CD4-positive, CD25-positive, alpha-beta regulatory T cell (primary cell): ENCODE measurements at regions not wholly inside any gene's neighbourhood (a gene's known extent, or its start where the extent isn't known, plus 50 kb on each side); places are given as distances from the start of the nearest gene placed in this dataset.

Experiments
- ATAC-seq, 2 donors: fragments of 150-1000 bp; cut with Tn5 transposase; one replicate each; pipeline ENCODE4 v1.10.0; 2021; ENCODE audit warnings: low read depth in 2 of 2, moderate number of reproducible peaks in 2 of 2, moderate library complexity in 1 of 2
- DNase-seq, 3 donors: peaks; one replicate each; pipeline versions ENCODE4 v3.0.0 to v3.0.0-alpha.2; 2012 to 2022; ENCODE audit warnings: mixed read lengths in 1 of 3
- H3K27ac ChIP-seq: one replicate; pipeline ENCODE4 v1.7.0; 2013; ENCODE audit warnings: mild to moderate bottlenecking, low read length; ENCODE audit not compliant: insufficient read depth, poor library complexity, severe bottlenecking
- H3K27me3 ChIP-seq: one replicate; pipeline ENCODE4 v1.7.0; 2013; ENCODE audit warnings: low read length; ENCODE audit not compliant: control insufficient read depth, insufficient read depth
- H3K36me3 ChIP-seq: one replicate; pipeline ENCODE4 v1.7.0; 2013; ENCODE audit warnings: mild to moderate bottlenecking, low read length, moderate library complexity; ENCODE audit not compliant: control insufficient read depth, insufficient read depth
- H3K4me1 ChIP-seq: 2 replicates; pipeline ENCODE4 v1.7.0; 2013; ENCODE audit warnings: mild to moderate bottlenecking, low read length; ENCODE audit not compliant: insufficient read depth, control insufficient read depth, poor library complexity, severe bottlenecking
- H3K4me3 ChIP-seq: one replicate; pipeline ENCODE4 v1.7.0; 2013; ENCODE audit warnings: low read depth, mild to moderate bottlenecking, low read length, moderate library complexity
- H3K9me3 ChIP-seq, 2 experiments: 1 replicate in 1 of 2; 2 replicates in 1 of 2; pipeline ENCODE4 v1.7.0; 2013; ENCODE audit warnings: low read length in 2 of 2, mild to moderate bottlenecking in 1 of 2, moderate library complexity in 1 of 2; ENCODE audit not compliant: control insufficient read depth in 2 of 2
- H3K27ac Mint-ChIP-seq, 3 donors: one replicate each; pipeline ENCODE4 v1.8.0; 2020 to 2022; ENCODE audit warnings: mild to moderate bottlenecking in 3 of 3, mixed read lengths in 3 of 3, moderate library complexity in 2 of 3
- H3K27me3 Mint-ChIP-seq: one replicate; pipeline ENCODE4 v1.8.0; 2022; ENCODE audit warnings: mild to moderate bottlenecking, mixed read lengths
- H3K36me3 Mint-ChIP-seq: one replicate; pipeline ENCODE4 v1.8.0; 2020; ENCODE audit warnings: mixed read lengths
- H3K4me1 Mint-ChIP-seq, 4 donors: one replicate each; pipeline ENCODE4 v1.8.0; 2020 to 2022; ENCODE audit warnings: mixed read lengths in 4 of 4, mild to moderate bottlenecking in 1 of 4
- H3K4me3 Mint-ChIP-seq, 4 donors: one replicate each; pipeline ENCODE4 v1.8.0; 2020 to 2022; ENCODE audit warnings: mild to moderate bottlenecking in 4 of 4, mixed read lengths in 4 of 4, moderate library complexity in 3 of 4
- H3K9me3 Mint-ChIP-seq, 7 donors: one replicate each; pipeline ENCODE4 v1.8.0; 2020 to 2022; ENCODE audit warnings: mixed read lengths in 7 of 7, mild to moderate bottlenecking in 3 of 7, moderate library complexity in 2 of 7

DNA sequence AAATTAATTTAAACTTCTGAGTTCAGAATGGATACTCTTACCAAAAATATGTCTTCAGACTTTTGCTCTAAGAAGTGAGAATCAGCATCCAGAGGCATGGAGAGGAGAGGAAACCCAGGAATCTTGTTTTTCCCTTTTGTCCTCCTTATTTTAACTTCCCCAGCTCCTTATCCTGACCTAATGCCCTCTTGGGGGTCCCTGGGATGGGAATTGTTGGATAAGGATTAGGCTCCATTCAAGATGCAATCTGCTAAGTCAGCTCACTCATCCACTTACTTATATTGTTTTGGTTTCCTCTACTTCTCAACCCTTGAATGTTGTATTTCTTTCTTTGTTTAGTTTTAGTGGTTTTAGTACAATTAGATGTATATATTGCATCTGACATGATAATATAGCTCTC, 208.4 kb upstream of the PCDH7 start:
- Mint-ChIP-seq H3K27ac (no peak overlapping the region), H3K27me3 (no peaks in the 10 kb centered on the region), H3K4me1 (no peaks in the 10 kb centered on the region), H3K9me3 (peaks cover 0 to 27% (median 5%) of the 10 kb centered on the region in 7 donors), H3K36me3 (no peaks in the 10 kb centered on the region), H3K4me3 (no peak overlapping the region)
- Histone ChIP-seq H3K9me3 (peaks cover 3 to 11% of the 10 kb centered on the region in 2 experiments), H3K4me1 (no peaks in the 10 kb centered on the region), H3K27ac (no peak overlapping the region), H3K4me3 (no peak overlapping the region), H3K36me3 (no peaks in the 10 kb centered on the region), H3K27me3 (no peaks in the 10 kb centered on the region)
- ATAC-seq (no peak), DNase-seq (no peak)

DNA sequence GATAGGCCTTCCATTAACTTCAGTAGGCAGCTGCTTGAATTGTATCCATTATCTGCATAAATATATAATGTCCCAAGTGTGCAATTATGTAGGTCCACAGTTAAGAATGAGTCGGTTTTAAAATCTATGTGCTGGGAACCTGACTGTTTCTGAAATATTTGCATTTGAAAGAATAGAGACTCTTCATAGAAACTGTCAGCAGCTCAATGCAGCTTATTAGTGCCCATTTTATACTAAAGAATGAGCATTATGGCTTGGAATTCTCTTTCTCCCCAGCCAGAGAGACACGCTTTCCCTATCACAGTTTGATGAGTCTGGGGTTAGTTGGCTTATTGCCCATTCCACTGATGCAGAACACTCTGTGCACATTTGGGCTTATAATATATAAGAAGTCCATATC, 202.0 kb upstream of the PCDH7 start:
- no peaks in the 10 kb centered on the region for H3K27me3 ChIP-seq
- no peak overlapping the region for H3K4me3 Mint-ChIP-seq
- no peaks in the 10 kb centered on the region for H3K36me3 ChIP-seq
- ATAC-seq (no peak), DNase-seq (no peak)
- no peak overlapping the region for H3K27ac Mint-ChIP-seq
- H3K36me3 Mint-ChIP-seq, result no peaks in the 10 kb centered on the region
- H3K27ac ChIP-seq, result no peak overlapping the region
- peaks cover 0 to 28% (median 7%) of the 10 kb centered on the region in 7 donors for H3K9me3 Mint-ChIP-seq
- H3K27me3 Mint-ChIP-seq, result no peaks in the 10 kb centered on the region
- H3K4me1 ChIP-seq, result no peaks in the 10 kb centered on the region
- H3K4me3 ChIP-seq, result no peak overlapping the region
- no peaks in the 10 kb centered on the region for H3K4me1 Mint-ChIP-seq
- H3K9me3 ChIP-seq, result peaks cover 0 to 6% of the 10 kb centered on the region in 2 experiments

DNA sequence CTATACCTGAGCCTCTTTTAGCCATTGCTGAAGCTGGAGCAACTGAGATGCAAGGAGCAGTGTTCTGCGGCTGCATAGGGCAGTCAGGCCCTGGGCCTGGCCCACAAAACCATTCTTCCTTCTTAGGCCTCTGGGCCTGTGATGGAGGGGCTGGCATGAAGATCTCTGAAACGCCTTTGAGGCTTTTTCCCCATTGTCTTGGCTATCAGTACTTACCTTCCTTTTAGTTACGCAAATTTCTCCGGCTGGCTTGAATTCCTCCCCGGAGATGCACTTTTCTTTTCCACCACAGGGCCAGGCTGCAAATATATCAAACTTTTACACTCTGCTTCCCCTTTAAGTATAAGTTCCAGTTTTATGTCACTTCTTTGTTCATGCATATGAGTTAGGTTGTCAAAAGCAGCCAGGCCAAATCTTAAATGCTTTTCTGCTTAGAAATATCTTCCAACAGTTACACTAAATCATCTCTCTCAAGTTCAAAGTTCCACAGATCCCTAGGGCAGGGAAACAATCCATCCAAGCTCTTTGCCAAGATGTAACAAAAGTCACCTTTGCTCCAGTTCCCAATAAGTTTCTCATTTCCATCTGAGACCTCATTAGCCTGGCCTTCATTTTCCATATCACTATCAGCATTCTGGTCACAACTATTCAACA, 194.4 kb upstream of the PCDH7 start:
- H3K27me3 Mint-ChIP-seq, result no peaks in the 10 kb centered on the region
- ATAC-seq (no peak), DNase-seq (no peak)
- Histone ChIP-seq H3K4me1 (no peaks in the 10 kb centered on the region), H3K27me3 (no peaks in the 10 kb centered on the region), H3K4me3 (no peak overlapping the region), H3K36me3 (no peaks in the 10 kb centered on the region), H3K27ac (no peak overlapping the region), H3K9me3 (peaks cover 3 to 12% of the 10 kb centered on the region in 2 experiments)
- no peaks in the 10 kb centered on the region for H3K36me3 Mint-ChIP-seq
- H3K27ac Mint-ChIP-seq, result no peak overlapping the region
- no peaks in the 10 kb centered on the region for H3K4me1 Mint-ChIP-seq
- no peak overlapping the region for H3K4me3 Mint-ChIP-seq
- H3K9me3 Mint-ChIP-seq, result peaks cover 3 to 27% (median 12%) of the 10 kb centered on the region in 7 donors

DNA sequence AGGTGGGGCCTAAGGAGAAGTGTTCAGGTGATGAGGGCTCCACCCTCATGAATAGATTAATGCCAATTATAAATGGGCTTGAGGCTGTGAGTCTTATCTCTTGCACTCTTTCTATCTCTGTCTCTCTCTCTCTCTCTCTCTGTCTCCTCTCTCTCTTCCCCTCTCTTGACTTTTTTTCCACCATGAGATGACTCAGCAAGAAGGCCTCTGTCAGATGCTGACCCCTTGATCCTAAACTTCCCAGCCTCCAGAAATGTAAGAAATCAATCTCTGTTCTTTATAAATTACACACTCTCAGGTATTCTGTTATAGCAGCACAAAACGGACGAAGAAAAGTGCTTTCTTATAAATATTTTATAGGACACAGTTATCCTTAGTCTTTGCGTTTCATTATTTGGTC, 184.9 kb upstream of the PCDH7 start:
- H3K27ac ChIP-seq, result no peak overlapping the region
- H3K4me3 Mint-ChIP-seq, result no peak overlapping the region
- no peak overlapping the region for H3K27ac Mint-ChIP-seq
- H3K9me3 Mint-ChIP-seq, result peaks cover 4 to 31% (median 10%) of the 10 kb centered on the region in 7 donors
- H3K36me3 Mint-ChIP-seq, result no peaks in the 10 kb centered on the region
- no peaks in the 10 kb centered on the region for H3K4me1 ChIP-seq
- peaks cover 0 to 7% of the 10 kb centered on the region in 2 experiments for H3K9me3 ChIP-seq
- H3K36me3 ChIP-seq, result no peaks in the 10 kb centered on the region
- no peaks in the 10 kb centered on the region for H3K4me1 Mint-ChIP-seq
- no peaks in the 10 kb centered on the region for H3K27me3 Mint-ChIP-seq
- no peaks in the 10 kb centered on the region for H3K27me3 ChIP-seq
- DNase-seq, result no peak
- no peak for ATAC-seq
- no peak overlapping the region for H3K4me3 ChIP-seq

DNA sequence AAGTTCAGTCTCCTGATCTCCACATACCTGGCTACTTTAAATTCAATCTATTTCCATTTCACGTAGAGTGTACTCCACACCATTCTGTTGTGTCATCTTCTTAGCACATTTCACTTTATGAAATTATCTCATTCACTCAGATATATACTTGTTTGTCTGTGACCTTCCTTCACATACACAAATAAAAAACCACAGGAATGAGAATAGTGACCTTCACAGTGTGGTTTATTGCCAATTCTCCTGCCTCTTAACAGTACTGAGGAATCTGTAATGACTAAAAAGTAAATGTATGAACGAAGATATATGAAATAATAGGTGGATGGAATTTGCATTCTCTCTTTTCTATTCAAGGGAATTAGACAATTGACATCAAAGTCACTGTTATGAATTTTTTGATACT, 183.9 kb upstream of the PCDH7 start:
- no peak overlapping the region for H3K27ac ChIP-seq
- no peaks in the 10 kb centered on the region for H3K36me3 ChIP-seq
- Mint-ChIP-seq H3K27me3 (no peaks in the 10 kb centered on the region), H3K4me3 (no peak overlapping the region), H3K4me1 (no peaks in the 10 kb centered on the region), H3K36me3 (no peaks in the 10 kb centered on the region), H3K9me3 (peaks cover 4 to 27% (median 10%) of the 10 kb centered on the region in 7 donors), H3K27ac (no peak overlapping the region)
- no peaks in the 10 kb centered on the region for H3K4me1 ChIP-seq
- peaks cover 0 to 7% of the 10 kb centered on the region in 2 experiments for H3K9me3 ChIP-seq
- DNase-seq (no peak), ATAC-seq (no peak)
- H3K4me3 ChIP-seq, result no peak overlapping the region
- no peaks in the 10 kb centered on the region for H3K27me3 ChIP-seq

DNA sequence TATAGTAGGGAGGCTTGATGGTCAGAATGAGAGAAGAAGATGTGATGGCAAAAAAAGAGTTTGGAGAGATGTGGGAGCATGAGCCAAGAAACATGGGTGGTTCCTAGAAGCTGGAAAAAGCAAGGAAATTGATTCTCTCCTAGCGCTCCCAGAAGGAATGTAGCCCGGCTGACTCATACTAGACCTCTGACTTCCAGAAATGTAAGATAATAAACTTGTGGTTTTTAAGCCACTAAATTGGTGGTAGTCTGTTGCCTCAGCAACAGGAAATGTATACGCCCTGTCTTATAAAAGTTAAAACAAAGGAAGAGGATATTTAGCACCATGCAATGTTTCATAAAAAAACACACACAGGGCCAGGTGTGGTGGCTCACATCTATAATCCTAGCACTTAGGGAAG, 182.7 kb upstream of the PCDH7 start:
- H3K4me1 ChIP-seq, result no peaks in the 10 kb centered on the region
- ATAC-seq (no peak), DNase-seq (no peak)
- Mint-ChIP-seq H3K4me1 (no peaks in the 10 kb centered on the region), H3K27me3 (no peaks in the 10 kb centered on the region), H3K9me3 (peaks cover 2 to 25% (median 11%) of the 10 kb centered on the region in 7 donors), H3K36me3 (no peaks in the 10 kb centered on the region), H3K4me3 (no peak overlapping the region), H3K27ac (no peak overlapping the region)
- no peak overlapping the region for H3K4me3 ChIP-seq
- no peaks in the 10 kb centered on the region for H3K36me3 ChIP-seq
- peaks cover 0 to 7% of the 10 kb centered on the region in 2 experiments for H3K9me3 ChIP-seq
- no peak overlapping the region for H3K27ac ChIP-seq
- no peaks in the 10 kb centered on the region for H3K27me3 ChIP-seq

DNA sequence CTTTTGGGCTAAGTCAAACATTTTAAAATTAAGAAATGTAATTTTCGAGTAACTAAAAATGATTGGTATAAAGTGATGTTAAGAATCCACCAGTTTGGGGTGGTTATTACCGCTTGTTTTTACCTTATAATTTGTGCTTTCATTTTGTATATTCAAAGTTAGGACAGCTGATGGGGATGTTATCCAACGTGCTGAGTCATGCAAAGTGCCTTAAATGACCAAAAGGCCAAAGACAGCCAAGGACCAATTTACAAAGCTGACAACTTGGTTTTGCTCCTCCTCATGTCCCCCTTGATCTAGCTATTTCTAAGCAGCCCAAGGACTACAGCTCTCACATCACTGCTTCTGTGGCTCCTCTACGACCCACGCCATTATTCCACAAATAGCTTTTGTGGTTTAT, 181.4 kb upstream of the PCDH7 start:
- Mint-ChIP-seq H3K4me1 (no peaks in the 10 kb centered on the region), H3K27me3 (no peaks in the 10 kb centered on the region)

DNA sequence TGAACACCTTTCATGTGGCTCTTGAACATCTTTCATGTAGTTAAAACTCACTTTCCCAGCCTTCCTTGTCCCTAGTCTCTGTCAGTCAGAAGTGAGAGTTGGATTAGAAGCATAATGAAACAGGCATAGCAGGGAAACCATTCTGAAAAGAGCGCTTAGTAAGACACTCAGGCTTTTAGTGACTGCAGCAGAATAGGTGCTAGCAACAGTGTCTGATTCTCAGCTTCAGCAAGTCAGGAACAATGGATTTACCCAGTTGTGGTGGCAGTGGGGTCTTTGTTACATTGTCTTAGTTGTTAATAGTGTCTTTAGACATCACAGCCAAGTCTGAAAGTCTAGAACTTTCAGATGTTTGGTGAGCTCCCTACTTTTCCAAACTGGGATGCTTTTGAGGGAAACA, 177.1 kb upstream of the PCDH7 start:
- H3K27ac ChIP-seq, result no peak overlapping the region
- H3K36me3 ChIP-seq, result no peaks in the 10 kb centered on the region
- Mint-ChIP-seq H3K27ac (no peak overlapping the region), H3K27me3 (no peaks in the 10 kb centered on the region), H3K4me1 (no peaks in the 10 kb centered on the region), H3K9me3 (peaks cover 0 to 26% (median 7%) of the 10 kb centered on the region in 7 donors), H3K4me3 (no peak overlapping the region), H3K36me3 (no peaks in the 10 kb centered on the region)
- no peak overlapping the region for H3K4me3 ChIP-seq
- ATAC-seq, result no peak
- H3K9me3 ChIP-seq, result peaks cover 6 to 7% of the 10 kb centered on the region in 2 experiments
- no peak for DNase-seq
- no peaks in the 10 kb centered on the region for H3K27me3 ChIP-seq
- H3K4me1 ChIP-seq, result no peaks in the 10 kb centered on the region

More for the DNA sequence above, 181.4 kb upstream of the PCDH7 start:
- Mint-ChIP-seq H3K9me3 (peaks cover 0 to 30% (median 9%) of the 10 kb centered on the region in 7 donors), H3K36me3 (no peaks in the 10 kb centered on the region), H3K27ac (no peak overlapping the region), H3K4me3 (no peak overlapping the region)
- peaks cover 4 to 7% of the 10 kb centered on the region in 2 experiments for H3K9me3 ChIP-seq
- ATAC-seq, result no peak
- no peaks in the 10 kb centered on the region for H3K4me1 ChIP-seq
- no peak overlapping the region for H3K27ac ChIP-seq
- no peak overlapping the region for H3K4me3 ChIP-seq
- no peak for DNase-seq
- H3K36me3 ChIP-seq, result no peaks in the 10 kb centered on the region
- H3K27me3 ChIP-seq, result no peaks in the 10 kb centered on the region
